GM19463 (cell line): ENCODE measurements at regions not wholly inside any gene's neighbourhood (a gene's known extent, or its start where the extent isn't known, plus 50 kb on each side); places are given as distances from the start of the nearest gene placed in this dataset.
A peak's percentile ranks its signal among the peaks of the same experiment; 100 is the strongest.
"Not testable (repeated sequence)": the region's sequence is repeated elsewhere in the genome, so short reads cannot be mapped to it uniquely, and the experiment has no call there.

Experiments
- ATAC-seq: cut with Tn5 transposase; IDR thresholded peaks from one replicate; pipeline ENCODE4 v1.9.1; 2021; ENCODE audit warnings: mild to moderate bottlenecking, moderate library complexity; ENCODE audit not compliant: unreplicated experiment

GRCh38 chrX:120753413-120754251, 122.0 kb downstream of the CT47B1 start:
- ATAC-seq = peak; percentile 28

- no peak for ATAC-seq
Observed at GRCh38 chrX:120752431-120753082, 122.7 kb upstream of the C1GALT1C1 start.

DNA sequence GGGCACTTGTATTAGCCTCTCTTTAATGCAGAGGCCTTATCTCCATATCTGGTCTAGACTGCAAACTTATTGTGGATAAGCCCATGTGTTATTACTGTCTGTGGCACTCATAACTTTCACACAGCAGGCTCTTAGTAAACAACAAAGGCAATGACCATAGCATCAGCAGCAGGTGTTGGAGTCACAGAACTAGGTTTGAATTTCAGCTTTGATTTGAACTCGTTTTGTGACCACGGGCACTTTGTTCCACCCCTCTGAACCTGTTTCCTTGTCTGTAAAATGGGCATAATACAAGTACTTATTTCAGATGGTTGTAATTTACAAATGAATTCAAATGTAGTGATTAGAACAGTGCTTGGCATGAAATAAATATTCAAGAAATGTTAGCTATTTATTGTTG, 121.8 kb upstream of the C1GALT1C1 start:
- ATAC-seq = no peak

- ATAC-seq = no peak
Observed at GRCh38 chrX:120750381-120750780, 120.5 kb upstream of the C1GALT1C1 start.

DNA sequence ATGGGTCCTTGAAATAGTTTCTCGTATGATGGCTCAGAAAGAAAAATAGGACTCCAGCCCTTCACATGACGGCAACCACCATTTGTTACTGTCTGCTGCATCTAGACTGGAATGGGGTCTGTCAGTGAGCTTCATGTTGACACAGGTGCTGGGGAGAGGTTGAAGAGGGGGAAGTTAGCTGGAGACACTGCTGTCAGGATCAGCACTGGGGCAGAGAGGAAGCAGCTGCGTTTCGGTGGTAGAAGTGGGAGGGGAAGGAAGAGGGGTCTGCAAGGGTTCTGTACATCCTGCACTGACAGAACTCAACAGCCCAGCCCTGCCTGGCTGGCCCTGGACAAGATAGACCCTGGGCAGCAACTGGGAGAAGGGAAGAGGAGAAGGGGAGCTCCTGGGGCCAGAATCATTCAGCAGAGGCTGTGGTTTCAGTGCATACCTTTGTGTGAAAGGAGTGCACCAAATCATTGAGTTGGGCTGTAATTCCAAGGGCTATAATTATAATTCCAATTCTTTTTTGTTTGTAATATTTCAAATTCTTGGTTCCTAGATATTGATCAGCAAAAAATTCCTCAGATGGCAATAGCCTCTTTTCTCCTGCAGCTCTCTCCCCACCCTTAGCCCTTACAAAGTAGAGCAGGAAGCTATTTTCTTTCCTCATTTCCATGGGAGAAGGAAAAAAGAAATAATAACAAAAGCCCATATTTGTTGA, 119.4 kb upstream of the C1GALT1C1 start:
- peak; percentile 73 for ATAC-seq

GRCh38 chrX:120746153-120746552, 116.3 kb upstream of the C1GALT1C1 start:
- no peak for ATAC-seq

DNA sequence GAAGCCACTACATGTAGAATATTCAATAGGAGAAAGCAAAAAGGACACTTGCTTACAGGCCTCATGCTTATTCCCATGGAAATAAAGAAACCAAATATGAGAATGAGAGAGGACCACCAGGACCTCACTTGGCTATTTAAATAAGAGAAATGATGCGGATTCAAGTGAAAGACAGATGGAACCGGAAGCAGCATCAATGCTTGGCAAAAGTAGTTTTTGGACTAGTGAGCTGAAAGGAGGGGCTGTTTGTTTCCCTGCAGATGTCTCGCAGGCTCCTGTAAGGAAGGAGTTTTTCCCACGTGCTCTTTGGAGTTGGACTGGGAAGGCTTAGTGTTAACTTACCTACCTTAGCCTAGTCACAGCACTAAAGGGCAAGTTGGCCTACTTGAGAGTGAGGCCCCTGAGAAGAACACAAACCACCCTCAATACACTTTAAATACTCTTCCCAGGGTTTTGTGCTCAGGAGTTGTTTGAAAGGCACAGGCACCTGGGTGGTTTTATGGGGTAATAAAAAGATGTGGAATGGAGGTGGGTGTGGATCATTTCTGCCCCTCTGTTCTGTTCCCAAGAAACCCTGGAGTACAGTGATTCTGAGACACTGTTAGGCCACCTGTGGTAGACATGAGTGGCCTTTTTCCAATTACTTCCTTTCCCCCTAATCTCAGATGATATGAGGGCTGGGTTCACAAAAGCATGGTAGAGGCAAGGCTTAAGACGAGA, 113.3 kb upstream of the C1GALT1C1 start:
- no peak for ATAC-seq

DNA sequence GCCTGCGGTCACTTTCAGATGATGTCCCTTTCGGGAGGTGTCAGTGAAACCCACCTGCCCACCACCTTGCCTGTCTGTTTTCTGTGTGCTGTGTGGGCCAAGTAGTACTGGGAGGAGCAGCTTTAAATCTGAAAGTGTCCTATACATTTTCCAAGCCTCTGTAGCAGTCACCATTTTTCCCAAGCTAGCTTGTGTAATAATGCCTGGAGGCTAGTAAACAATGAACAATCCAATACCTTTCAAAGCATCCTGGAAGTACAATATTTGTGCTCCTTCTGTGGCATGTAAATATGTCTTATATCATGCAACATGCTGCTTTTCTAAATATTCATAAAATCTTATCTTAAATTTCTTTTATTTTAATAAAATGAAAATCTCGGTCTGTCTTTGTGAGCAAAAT, 111.6 kb upstream of the C1GALT1C1 start:
- ATAC-seq = no peak

- ATAC-seq = no peak
Observed at GRCh38 chrX:120740072-120740471, 110.2 kb upstream of the C1GALT1C1 start.

DNA sequence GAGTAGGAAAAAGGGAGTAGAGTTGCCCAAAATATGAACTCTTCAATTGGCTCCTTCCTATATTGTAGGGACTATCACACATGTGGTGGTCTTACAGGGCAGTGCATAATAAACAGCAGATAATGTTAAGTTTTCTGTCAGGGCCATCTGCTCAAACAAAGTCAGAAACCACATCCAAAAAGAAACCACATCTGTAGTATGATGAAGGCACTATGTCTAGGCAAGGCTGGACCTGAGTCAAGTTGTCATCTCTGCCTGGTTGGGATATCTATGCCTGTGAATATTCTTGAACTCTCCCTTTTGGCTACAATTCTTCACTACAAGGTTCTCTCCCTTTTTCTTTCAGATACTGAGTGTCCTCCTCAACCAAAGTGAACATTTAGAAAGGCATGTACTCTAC, 109.4 kb upstream of the C1GALT1C1 start:
- no peak for ATAC-seq

DNA sequence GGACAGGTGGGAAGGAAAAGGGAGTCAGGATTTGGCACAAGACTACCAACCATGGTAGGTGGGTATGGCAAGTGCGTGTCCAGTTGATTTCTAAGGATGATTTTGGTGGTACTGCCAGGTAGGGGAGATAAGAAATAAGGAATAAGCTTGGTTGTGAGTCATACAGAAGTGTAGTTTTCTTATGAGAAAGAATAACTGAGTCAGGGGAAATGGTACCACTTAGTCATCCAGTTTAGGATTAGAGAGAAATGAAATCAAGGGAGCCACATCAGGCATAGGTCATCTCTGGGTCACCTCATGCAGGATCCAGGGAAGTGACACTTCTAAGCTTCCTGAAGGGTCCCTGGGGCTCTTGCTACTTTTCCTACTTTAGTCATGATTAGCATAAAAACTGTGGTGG, 107.1 kb upstream of the C1GALT1C1 start:
- no peak for ATAC-seq

DNA sequence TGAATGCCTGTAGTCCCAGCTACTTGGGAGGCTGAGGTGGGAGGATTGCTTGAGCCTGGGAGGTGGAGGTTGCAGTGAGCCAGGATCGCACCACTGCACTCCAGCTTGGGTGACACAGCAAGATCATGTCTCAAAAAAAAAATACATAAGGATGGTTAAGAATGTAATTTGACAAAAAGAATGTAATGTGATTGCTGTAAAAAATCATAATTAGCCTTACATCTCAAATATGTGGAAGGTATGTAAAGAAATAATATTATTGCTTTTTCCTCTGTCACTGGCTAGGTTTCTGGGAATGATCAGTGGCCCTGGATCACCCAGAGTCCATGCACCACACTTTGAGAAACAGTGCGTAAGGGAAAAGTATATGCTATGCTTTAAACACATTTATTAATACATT, 106.1 kb upstream of the C1GALT1C1 start:
- no peak for ATAC-seq

GRCh38 chrX:120732879-120733278, 103.0 kb upstream of the C1GALT1C1 start:
- ATAC-seq = no peak

DNA sequence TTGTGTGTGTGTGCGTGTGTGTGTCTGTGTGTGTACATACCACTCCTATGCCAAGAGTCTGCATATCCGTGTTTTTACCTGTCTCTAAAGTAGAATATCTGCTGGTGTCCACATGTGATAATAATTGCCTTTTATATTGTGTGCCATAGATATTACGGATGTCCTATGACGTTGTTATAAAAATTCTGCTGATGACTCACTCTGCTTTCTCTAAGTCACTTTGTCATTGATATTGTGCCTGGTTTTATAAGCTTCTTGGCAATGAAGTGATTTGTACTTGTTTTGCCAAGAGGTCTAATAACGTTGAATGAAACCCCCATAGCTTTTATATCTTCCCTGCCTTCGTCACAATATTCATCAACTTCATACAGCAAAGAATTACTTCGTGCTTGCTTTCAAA, 102.6 kb upstream of the C1GALT1C1 start:
- no peak for ATAC-seq

GRCh38 chrX:120731386-120731785, 101.5 kb upstream of the C1GALT1C1 start:
- no peak for ATAC-seq

- not testable (repeated sequence) for ATAC-seq
Observed at GRCh38 chrX:120729506-120730255, 99.8 kb upstream of the C1GALT1C1 start.

DNA sequence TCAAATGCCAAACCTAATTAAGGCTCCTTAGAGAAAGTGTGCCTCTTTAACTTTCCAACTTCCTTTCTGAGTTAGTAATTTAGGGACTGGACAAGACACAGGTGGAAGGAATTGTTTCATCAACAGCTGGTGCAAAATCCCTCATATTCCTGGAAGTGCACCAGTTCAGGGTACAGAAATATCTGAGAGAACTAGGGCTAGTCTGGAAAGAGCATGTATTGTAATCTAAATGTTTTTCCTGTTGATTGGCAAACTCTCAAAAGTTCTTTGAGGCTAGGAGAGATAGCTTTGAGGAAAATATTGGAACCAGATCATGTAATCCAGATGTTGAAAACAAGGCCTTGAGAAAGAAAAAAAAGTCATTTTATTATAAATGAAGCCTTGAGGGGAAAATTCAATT, 98.1 kb upstream of the C1GALT1C1 start:
- ATAC-seq = no peak

DNA sequence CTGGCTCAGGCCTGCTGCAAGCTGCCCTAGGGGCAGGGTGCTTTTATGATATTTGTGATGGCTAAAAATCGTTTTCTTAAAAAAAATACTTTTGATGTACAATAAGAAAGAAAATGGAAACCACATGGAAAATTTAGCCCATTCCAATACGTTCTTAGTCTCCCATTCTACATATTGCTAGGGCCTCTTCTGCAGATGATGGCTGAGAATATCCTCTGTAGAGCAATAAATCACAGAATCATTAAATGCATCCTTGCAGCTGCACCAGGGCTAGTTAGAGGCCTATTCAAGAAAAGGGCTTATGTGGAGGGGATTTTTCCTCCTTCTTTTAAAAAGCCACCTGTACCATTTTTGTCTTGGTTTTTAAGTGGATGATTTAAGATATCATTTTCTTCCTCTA, 97.6 kb upstream of the C1GALT1C1 start:
- ATAC-seq = no peak

DNA sequence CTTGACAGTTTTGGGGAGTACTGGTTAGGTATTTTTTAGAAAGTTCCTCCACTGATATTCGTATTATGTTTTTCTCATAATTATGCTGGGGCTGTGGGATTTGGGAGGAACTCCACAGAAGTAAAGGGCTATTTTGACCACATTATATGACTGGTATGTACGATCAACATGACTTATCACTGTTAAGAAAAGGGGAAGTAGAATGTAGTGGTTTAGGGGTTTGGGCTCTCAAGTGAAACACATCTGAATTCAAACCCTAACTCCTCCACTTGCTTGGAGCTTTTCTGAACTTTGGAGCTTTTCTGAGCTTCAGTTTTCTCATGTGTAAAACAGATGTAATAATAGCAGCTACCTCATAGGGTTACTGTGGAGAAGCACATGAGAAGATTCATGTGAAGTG, 96.4 kb upstream of the C1GALT1C1 start:
- ATAC-seq = peak; percentile 96

- ATAC-seq = peak; percentile 26
Observed at GRCh38 chrX:120725874-120726273, 96.0 kb upstream of the C1GALT1C1 start.
